Hematopoietic multipotent progenitor cell (in vitro differentiated cells): ENCODE measurements at regions not wholly inside any gene's neighbourhood (a gene's known extent, or its start where the extent isn't known, plus 50 kb on each side); places are given as distances from the start of the nearest gene placed in this dataset.

Source experiments
- DNase-seq, 3 donors: peaks; one replicate each; pipeline ENCODE4 v3.0.0-alpha.2; 2011 to 2015; ENCODE audit warnings: low read depth in 2 of 3, low spot score in 2 of 3

DNA sequence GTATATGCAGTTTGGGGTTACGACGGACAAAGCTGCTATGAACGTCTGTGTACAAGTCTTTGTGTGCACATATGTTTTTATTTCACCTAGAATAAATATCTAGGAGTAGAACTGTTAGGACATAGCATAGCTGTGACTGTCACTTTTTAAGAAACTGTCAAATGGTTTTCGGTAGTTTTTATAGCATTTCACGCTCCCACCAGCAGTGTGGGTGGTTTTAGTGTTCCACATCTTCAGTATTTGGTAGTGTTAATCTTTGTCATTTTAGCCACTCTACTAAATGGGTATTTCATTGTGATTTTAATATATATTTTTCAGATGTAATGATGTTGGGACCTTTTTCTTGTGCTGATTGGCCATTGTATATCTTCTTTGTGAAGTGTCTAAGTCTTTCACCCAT lies 109.1 kb upstream of the BCAT1 start:
- no peak for DNase-seq

DNA sequence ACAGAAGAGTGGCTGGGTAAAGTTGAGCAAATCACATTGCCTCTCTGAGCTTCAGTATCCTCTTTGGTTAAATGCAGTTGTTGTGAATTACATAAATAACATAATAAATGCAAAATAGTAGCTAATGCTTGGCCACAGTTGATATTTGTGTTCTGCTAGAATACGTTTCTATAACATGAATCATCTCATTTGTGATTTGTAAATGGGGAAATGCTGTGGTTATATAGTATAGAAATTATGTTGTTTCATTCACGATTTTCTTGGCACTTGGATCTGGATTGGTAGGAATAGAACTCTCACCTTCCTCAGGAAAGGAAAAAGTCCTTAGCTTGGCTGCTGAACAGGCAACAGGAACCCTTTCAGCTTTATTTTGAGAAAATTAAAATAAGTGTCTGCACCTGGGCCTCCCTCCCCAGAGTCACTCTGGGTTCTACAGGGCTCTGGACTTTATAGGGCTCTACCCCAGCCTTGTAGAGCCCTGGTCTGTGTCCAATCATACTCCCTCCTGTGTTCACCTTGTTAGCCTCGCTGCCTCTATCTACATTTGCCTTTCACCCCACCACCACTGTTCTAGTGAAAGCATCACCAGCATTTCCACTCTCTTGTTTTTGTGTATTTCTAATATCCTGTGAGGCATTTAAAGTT lies 107.7 kb upstream of the BCAT1 start:
- no peak for DNase-seq

DNA sequence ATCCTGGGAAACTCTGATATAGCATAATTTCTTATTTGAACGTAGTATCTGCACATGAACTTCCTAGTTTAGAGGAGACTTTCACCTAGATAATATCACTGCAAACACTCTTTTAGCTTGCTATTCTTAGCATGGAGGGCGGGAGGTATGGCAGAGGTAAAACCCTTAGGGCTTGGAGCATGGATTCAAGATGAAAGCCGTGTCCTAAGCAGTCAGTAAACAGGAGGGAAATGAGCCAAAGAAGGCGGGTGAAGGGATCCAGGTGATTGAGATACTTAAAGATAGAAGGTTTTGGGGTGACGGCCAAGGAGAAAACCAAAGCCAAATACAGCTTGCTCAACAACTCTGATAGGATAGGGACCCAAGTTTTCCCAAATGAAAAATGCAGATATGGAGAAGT lies 107.1 kb upstream of the BCAT1 start:
- no peak for DNase-seq

DNA sequence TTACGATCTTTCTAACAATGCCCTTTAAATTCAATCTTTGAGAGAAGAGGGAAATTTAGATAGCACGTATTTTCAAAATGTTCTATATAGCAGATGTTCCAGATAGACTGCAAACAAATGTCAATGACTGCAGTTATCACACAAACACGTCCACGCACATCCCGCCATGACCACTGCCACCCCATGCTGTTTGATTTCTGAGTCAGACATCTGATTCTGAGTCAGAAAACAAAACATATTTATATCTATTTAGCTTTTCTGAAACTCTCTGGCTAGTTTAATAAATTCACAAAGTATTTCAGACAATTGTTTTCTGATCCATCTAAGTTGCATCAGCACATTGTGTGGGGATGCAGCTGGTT lies 105.9 kb upstream of the BCAT1 start:
- DNase-seq: peak in 1 of 3 donors; percentile 30

DNA sequence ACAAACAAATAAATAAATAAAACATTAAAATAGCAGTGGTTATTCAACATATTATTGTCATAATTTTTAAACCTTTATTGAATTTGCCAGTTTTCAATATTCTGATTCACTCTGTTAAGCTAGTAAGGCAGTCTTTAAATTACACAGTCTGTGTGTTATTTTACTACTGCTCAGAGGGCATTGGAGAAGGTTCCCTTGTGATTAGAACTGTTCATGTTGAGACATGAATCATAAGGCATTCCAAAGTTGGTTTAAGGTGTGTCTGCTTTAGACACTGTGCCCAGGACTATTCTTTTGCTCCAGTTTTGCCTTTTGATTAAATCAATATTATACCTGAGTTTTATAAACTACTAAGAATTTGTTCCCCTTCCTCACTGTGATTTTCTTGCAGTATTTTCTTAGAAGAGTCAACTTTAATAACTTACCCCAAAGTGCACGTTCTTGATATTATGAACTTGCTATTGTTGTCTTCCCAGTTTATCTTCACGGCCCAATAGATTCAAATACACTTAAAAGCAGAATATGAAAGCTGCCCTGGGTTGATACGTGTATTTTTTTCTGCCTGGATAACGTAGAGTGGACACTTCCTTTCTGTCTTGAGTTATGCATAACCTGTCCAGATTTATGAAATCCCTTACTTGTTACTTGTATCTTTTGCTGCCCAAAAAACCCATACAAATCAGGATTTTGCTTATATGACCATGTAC lies 105.3 kb upstream of the BCAT1 start:
- no peak for DNase-seq

DNA sequence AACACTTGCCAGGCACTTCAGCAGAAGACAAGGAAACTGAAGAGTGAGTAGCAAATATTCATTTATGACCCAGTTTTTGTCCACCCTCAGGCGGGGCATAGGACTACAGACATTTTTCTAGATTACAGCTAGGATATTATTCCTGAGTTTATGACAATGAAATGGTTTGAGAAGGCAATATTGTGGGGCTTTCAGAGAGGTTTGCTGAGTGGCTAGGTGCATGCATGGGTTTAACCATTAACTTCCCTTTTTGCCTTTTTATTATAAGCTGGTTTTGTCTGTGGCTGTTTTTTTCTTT lies 104.0 kb upstream of the BCAT1 start:
- DNase-seq: peak in 1 of 3 donors; percentile 48

DNA sequence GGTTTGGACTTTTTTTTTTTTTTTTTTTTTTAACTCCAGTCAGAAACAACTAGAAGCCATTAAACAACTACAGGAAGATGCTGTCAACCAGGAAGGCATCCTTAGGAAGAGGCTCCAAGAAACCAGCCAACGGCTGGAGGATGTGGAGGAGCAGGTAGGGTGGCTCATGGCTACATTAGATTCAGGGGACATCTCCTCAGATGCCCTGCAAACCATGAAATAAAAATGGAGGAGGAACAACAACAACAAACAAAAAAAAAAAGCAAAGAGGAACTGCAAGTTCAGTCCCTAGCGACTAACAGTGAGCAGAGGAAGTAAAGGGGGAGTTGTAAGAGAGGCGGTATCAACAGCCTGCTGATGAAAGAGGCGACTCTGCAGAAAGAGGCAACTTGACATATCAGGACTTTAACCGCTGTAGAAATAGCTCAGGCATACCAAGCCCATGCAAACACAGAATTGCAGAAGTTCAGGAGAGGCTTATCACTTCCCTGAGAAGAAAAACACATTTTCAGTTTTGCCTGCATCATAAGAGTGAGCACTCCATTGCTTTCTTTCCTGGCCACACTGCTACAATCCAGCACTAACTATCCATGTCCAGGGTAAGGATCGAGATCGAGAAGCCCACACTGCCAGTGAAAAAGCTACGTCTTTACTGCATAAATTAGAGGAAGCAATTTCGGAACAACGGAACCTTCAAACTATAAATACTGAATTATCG lies 103.5 kb upstream of the BCAT1 start:
- peak; percentile 69 to 94 (median 90) for DNase-seq

DNA sequence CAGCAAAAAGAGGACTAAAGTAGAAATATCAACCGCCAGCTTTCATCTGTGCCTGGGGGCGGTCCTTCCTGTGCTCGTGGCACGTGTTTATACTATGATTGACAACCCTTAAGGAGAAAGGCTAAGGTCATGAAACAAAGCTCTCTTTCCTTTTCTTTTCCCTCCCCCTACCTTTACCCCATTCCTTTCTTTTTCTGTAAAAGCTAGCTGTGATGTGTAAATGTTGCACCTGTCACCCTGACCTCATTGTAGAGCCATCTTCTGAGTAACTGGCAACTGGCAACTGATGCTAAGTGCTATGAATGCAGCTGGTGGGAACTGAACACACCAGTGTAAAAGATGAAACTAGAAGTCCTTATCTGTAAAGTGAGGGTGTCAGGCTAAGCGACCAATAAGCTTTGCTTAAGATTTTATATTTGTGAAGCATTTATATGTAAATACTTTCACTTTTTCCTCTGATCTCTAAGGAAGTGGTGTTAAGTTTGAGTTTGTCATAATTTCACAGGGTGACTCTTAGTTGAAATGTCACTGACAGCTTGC lies 102.8 kb upstream of the BCAT1 start:
- DNase-seq: peak in 2 of 3 donors; percentile 46 to 88

DNA sequence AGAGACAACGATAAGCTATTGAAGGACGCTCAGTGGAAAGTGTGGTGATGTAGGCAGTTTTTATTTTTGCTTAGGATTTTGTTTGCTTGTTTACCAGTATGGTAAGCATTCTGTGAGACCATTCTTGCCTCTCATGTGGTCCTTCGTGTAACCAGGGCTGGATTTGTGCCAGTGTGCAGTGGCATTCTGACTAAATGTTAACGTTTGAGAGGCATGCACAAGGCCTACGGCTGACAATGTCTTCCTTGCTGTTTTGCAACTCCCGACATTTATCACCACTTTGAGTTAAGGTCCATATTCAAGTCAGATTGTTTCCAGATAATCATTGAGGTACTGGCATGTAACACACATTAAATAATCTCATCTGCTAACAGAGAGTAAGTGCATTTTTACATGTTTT lies 102.3 kb upstream of the BCAT1 start:
- DNase-seq: peak in 1 of 3 donors; percentile 11

DNA sequence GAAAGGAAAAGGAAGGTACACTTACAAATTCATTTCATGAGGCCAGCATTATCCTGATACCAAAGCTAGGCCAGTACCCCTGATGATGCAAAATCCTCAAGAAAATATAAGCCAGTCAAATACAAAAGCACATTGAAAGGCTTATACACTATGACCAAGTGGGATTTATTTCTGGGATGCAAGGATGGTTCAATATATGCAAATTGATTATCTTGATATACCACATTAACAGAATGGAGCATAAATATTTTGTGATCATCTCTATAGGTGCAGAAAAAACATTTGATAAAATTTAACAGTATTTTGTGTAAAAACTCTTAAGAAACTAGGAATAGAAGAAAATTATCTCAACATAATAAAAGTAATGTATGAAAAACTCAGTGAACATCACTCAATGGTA lies 97.0 kb upstream of the BCAT1 start:
- DNase-seq: no peak

DNA sequence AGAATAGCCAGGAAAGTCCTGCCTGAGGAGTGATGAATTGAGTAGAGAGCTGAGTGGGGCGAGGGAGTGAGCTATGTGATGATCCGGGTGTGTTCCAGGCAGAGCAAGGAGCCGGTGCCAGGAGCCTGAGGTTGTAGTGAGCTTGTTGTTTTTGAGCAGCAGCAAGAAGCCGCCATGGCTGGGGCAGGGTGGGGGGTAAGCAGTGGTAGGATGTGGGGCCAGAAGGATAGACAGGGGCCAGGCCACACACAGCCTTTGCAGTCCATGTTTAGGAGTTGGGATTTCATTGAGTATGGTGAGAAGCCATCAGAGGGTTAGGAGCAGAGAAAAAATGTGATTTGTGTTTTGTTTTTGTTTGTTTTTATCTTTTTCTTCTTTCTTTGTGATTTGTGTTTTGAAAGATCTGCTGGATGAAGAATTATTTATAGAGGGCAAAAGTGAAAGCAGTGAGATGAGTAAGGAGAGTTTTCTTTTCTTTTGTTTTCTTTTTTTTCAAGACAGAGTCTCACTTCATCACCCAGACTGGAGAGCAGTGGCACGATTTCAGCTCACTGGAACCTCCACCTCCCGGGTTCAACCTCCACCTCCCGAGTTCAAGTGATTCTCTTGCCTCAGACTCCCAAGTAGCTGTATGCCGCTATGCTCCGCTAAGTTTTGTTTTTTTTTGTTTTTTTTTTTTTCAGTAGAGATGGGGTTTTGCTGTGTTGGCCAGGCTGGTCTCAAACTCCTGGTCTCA lies 92.3 kb upstream of the BCAT1 start:
- DNase-seq: no peak

DNA sequence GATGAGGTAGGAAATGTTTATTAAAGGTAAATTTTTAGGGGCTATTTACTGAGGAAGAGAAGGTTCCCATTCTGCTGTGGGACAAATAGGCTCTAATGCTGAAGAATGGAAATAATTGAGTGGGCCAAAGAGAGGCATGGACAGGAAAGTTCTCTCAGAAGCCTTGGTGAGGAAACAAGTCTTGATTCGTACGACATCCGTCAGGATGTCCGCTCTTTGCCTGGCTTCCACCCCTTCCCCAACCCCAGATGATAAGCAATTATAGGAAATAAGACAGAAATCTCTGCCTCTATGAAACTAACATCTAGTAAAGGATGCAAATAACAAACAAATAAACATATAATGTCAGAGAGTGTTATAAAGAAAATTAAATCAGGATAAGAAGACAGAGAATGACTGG lies 91.7 kb upstream of the BCAT1 start:
- no peak for DNase-seq

DNA sequence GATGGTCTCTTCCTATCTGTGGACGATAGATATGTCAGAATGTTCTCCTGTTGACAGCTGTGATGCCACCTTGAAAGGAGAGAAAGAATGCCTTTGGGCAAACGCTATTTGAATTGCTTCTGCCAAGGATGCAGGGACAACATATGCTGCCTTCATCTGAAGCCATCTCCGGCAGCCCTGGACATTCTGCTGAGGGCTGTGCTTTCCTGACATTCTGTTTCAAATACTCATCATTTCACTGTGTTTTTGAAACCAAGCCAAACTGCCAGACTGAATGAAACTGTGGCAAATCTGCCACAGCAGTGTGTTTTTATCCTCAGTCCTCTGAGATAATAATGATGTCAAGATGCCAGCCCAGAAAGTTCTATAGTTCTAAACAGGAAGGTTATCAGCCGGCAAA lies 85.8 kb upstream of the BCAT1 start:
- no peak for DNase-seq

DNA sequence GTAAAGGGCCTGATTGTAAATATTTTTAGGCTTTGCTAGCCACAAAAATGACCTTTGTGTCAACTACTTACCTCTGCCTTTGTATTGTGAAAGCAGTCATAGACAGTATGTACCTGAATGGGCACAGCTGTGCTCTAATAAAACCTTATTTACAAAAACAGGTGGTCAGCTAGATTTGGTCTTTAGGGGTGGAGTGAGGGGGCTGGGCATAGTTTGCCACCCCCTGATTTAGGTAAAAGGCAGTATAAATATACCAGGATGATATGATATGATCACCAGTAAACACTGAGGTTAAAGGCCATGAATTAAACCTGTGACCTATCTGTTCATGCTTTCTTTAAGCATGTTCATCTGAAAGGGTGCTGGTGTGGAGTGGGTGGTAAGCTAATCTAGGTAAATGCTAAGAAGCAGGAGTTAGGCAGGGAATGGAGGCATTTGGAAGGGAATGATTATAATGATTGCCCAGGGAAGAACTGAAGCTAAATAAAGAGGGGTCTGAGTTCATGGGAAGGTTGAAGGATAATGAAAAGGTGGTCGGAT lies 77.1 kb upstream of the BCAT1 start:
- DNase-seq: no peak

DNA sequence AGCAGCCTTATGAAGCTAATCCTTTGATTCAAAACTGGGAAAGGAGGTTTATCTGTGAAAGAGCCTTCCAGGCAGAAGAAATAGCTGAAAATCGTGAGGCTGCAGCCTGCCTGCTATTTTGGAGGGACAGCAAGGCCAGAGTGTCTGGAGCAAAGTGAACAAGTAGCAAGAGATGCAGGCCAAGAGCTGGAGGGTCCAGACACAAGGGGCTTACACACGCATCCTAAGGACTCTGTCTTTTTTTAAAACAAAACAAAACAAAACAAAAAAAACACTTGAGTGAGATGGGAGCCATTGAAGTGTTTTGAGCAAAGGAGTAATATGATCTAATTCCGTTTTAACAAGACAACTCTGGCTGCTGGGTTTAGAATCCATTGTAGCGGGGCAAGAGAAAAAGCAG lies 76.4 kb upstream of the BCAT1 start:
- DNase-seq: no peak

DNA sequence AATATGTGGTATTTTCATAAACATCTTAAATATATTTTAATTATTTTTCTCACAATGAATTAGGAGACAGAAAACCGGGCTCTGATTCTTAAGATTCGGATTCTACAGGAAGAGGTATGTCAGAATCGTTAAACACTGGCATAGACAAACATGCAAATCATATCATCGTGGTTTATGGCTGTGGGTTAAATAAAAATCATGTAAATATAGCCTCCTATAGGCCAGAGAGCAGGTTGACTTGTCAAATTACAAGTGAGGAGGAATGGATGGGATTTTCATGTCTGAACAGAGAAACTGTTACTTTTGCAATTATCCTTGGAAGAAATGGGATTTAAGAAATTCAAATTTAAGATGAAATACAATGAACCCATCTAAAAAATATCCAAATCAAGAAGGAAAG lies 74.9 kb upstream of the BCAT1 start:
- DNase-seq: no peak

DNA sequence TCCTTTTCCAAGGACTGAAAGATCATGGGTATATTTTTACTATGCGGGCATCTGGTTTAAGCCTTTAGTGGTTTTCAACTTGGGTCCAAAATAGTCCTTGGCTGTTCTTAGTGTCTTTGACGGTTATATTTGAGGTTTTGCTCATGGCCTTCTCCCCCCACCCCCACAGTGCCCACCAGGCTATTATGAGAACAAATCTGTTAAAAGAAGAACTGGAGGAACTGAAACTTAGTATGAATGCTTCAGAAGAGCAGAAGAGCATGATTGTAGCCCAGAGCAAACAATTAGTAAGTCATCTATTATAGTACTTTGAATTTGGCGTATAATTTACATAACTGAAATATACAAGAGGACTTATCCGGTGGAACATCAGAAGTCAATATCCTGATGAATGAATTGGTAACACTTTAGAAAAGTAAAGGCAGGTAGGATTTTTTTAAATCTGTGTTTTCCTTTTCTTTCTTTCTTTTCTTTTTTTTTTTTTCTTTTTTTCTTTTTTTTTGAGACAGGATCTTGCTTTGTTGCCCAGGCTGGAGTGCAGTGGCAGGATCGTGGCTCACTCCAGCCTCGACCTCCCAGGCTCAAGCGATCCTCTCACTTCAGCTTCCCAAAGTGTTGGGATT lies 71.8 kb upstream of the BCAT1 start:
- DNase-seq: no peak

DNA sequence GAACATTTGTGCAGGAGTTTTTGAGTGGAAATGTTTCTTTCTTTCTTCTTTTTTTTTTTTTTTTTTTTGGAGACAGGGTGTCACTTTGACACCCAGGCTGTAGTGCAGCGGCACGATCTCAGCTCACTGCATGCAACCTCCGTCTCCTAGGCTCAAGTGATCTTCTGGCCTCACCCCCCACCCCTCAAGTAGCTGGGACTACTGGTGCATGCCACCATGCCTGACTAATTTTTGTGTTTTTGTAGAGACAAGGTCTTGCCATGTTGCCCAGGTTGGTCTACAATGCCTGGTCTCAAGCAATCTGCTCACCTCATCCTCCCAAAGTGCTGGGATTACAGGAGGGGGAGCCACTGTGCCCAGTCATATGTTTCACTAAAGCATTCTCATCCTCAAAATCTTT lies 69.2 kb upstream of the BCAT1 start:
- no peak for DNase-seq

DNA sequence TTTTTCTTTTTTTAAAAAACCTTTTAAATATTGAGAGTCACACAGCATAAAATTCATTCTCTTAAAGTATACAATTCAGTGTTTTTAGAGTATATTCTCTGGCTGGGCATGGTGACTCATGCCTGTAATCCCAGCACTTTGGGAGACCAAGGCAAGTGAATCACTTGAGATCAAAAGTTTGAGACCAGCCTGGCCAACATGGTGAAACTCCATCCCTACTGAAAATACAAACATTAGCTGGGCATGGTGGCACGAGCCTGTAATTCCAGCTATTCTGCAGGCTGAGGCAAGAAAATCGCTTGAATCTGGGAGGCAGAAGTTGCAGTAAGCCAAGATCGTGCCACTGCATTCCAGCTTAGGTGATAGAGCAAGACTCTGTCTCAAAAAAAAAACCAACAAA lies 68.4 kb upstream of the BCAT1 start:
- DNase-seq: no peak

DNA sequence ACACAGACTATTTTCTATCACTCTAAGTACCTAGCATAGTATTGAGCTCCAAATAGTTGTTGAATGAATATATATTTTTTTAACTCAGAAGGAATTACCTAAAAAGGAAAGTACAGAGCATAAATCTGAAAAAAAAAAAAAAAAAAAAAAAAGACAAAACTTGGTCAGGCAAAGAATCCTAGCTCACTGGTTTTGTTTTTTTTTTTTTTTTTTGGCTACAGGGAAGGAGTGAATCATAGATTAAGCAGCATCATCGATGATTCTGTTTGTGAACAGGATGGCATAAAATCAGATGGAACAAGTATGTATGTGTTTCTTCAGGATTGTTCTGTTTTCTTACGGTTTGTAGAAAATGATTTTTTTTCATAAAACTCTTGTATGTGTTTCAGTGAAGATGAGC lies 66.1 kb upstream of the BCAT1 start:
- DNase-seq: no peak

DNA sequence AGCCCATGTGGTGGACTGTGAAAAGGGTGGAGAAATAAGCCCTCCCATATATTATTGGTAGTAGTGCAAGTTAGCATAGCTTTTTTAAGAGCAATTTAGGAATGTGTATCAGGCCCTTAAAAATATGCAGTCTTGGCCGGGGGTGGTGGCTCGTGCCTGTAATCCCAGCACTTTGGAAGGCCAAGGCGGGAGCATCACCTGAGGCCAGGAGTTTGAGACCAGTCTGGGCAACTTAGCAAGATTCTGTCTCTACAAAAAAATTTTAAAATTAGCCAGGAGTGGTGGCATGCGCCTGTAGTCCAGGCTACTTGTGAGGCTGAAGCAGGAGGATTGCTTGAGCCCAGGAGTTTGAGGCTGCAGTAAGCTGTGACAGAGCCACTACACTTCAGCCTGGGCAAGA lies 64.2 kb upstream of the BCAT1 start:
- DNase-seq: no peak
